HK-2 (cell line): ENCODE measurements at regions not wholly inside any gene's neighbourhood (a gene's known extent, or its start where the extent isn't known, plus 50 kb on each side); places are given as distances from the start of the nearest gene placed in this dataset.

ENCODE experiments used
- DNase-seq: peaks from one replicate; pipeline ENCODE4 v3.0.0-alpha.2; 2018; ENCODE audit not compliant: unreplicated experiment

DNA sequence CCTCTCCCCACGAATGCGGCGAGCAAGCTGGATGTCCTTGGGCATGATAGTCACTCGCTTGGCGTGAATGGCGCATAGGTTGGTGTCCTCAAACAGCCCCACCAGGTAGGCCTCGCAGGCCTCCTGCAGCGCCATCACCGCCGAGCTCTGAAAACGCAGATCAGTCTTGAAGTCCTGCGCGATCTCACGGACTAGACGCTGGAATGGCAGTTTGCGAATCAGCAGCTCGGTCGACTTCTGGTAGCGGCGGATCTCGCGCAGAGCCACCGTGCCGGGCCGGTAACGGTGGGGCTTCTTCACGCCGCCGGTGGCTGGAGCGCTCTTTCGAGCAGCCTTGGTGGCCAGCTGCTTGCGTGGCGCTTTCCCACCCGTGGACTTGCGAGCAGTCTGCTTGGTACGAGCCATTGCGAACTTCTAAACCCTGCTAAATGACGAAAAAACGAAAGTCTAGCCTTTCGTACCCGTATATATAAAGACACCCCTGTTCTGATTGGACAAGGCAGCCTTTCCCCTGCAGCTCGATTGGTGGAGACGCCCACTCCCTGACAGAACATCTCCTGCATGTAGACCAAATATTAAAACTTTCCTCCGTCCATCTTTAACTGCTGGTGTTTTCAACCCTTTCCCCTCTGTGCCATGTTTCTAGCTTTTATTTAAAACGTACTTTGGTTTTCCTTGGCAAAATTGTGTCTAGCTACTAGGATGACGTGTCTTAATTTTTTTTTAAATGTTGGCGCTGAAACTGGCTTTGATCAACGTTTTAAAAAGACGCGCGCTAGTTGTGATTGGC, 109.8 kb downstream of the HFE start:
- DNase-seq: peak; percentile 72

DNA sequence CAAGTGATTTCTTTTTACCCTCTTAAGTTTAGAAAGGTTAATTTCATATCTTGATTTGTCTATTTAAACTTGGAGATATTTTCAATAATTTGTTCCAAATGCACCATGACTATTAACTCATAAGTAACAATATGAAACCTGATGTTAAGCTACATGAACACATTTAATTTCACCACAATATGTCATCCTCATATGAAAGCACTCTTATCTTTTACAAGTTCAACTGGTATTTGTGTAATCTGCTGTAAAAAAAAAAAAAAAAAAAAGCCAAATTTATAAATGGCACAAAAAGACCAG, 110.4 kb downstream of the HFE start:
- no peak for DNase-seq

DNA sequence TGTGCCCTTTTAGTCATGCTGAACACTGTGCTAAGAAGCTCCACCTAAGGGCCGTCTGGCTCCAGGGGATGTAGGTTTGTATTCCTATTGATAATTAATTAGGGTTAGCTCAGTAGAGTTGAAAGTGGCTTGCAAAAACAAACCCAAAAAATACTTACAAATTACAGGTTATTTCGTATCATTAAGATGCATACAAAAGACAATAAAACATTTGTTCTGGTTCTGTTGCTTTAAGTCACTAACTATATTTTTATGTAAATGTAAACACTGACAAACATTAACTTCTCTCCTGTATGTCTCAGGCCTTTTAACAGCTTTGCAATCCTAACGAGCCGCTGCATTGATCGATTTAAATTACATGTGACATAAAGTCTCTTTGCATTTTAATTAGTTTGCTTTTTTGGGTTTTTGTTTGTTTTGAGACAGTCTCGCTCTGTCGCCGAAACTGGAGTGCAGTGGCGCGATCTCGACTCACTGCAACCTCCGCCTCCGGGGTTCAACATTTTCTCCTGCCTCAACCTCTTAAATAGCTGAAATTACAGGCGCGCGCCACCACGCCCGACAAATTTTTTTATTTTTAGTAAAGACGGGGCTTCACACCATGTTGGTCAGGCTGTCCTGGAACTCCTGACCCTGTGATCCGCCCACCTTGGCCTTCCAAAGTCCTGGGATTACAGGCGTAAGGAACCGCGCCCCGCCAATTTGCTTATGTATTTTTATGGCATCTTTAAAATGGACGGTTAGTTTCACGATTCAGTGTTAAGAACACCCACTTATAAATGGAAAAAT, 110.9 kb downstream of the HFE start:
- DNase-seq: peak; percentile 42

DNA sequence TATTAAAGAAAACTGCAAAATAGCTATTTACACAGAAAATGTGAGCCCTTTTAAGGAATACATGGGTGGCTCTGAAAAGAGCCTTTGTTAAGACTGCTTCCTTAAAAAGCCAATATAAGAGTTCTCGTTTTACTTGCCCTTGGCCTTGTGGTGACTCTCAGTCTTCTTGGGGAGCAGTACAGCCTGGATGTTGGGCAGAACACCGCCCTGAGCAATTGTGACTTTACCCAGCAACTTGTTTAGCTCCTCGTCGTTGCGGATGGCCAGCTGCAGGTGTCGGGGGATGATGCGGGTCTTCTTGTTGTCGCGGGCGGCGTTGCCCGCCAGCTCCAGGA, 111.5 kb downstream of the HFE start:
- DNase-seq: no peak

DNA sequence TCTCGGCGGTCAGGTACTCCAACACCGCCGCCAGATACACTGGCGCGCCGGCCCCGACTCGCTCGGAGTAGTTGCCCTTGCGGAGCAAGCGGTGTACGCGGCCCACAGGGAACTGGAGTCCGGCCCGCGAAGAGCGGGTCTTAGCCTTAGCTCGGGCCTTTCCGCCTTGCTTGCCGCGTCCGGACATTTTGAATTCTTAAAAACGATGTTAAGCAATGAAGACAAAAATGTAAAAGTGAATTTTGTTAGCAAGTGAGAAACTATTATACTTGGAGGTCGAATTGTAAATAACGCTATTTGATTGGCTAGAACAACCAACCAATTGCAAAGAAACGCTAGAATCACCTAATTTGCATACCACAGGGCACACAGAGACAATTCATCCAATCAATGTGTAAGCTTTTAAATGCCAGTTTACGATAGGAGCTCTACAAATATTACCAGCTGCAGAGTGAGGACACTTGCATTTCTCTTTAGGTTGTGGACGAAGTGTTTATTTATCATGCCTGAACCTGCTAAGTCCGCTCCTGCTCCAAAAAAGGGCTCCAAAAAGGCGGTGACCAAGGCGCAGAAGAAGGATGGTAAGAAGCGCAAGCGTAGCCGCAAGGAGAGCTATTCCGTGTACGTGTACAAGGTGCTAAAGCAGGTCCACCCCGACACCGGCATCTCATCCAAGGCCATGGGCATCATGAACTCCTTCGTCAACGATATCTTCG, 112.0 kb downstream of the HFE start:
- DNase-seq: peak; percentile 74

DNA sequence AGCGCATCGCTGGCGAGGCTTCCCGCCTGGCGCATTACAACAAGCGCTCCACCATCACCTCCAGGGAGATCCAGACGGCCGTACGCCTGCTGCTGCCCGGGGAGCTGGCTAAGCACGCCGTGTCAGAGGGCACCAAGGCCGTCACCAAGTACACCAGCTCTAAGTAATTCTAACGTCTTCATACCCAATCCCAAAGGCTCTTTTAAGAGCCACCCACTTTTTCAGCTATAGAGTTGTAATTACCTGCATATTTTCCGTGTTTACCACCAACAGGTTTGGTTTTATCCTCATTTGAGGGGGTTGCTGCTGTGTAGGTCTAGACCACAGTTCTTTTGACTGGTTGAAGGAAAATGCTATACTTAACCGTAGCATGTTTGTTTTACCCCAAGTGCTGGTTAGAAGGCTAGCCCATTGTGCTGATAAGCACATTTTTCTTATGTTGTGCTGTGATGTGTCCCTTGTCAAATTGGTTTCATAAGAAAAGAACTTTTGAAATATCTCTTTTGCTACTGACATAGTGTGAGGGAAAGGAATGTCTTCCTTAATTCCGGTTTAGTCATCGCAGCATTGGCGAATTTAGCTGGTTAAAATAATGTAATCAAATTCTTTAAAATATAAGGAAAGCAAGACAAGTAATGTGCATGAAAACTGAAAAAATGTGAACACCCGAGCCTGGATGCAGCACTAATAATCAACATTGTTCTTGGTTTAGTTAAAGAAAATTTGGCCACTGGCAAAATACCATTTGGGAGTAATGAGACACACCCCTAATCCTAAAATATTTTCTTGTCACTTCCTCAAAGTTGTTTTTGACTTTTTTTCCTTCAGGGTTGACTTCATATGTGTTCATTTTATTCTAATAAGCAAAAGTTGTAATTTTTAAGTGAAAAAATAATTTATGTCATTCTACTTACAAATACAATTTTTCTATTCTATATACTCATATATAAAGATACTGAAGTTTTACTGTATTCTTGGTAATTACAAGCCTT, 112.8 kb downstream of the HFE start:
- DNase-seq: no peak

DNA sequence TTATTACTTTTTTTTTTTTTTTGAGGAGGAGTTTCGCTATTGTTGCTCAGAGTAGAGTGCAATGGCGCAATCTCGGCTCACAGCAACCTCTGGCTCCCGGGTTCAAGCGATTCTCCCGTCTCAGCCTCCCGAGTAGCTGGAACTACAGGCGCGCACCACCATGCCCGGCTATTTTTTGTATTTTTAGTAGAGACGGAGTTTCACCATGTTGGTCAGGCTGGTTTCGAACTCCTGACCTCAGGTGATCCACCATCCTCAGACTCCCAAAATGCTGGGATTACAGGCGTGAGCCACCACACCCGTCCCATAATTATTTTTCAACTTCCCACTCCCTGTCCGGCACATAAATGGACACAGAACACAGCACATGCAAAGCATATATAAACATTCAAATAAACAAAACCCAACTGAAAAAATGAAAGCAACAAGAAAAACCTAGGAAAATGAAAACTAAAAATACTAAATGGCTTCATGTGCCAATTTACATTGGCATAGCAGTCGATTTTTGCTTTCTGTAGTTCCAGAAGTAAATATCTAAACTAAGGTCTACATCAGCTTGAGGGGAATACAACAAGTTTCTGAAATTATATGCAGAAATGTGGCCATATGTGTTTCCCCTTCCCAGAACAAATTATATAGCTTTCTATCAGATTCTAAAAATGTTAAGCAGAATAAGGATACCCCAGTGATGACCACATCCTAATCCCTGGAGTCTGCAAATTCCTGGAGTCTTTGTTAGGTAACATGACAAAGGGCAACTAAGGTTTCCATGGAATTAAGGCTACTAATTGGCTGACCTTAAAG, 113.9 kb downstream of the HFE start:
- DNase-seq: no peak

DNA sequence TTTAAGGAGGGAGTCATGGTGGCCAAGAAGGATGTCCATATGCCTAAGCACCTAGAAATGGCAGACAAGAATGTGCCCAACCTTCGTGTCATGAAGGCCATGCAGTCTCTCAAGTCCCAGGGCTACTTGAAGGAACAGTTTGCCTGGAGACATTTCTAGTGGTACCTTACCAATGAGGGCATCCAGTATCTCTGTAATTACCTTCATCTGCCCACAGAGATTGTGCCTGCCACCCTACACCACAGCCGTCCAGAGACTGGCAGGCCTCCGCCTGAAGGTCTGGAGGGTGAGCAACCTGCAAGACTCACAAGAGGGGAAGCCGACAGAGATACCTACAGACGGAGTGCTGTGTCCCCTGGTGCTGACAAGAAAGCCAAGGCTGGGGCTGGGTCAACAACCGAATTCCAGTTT, 115.0 kb downstream of the HFE start:
- no peak for DNase-seq

DNA sequence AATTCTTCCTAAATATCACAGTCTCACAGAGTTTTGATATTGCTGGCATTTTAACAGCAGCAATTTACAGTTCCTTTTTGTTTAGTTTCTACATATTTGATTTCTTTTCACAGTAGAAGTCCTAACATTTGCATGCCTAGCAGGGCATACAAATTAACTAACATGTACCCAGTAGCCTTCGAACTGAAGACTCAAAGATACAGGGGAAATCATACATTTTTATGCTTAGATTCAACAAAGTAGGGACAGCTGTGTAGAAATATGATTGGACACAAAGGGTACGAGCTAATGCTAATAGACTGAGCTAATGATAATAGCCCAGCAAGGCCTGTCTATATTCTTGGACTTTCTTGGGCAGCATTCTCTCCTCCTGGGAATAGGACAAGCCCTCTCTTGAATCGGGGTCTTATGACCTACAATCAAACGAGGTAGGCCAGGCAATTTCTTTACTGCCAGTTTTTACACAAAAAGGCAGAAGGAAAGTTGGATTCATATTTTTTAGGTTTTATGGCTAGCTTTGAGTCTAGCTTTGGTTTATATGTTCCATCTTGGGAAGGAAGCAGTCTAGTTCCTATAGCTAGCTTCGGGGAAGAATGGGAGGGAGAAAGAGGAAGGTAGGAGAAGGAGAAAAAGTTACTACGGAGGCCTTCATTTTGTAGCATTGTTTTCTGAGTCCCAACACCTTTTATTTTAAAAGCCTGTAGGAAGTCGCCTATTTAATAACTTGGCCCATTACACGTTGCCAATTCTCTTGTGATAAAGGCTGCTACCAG, 115.8 kb downstream of the HFE start:
- no peak for DNase-seq

DNA sequence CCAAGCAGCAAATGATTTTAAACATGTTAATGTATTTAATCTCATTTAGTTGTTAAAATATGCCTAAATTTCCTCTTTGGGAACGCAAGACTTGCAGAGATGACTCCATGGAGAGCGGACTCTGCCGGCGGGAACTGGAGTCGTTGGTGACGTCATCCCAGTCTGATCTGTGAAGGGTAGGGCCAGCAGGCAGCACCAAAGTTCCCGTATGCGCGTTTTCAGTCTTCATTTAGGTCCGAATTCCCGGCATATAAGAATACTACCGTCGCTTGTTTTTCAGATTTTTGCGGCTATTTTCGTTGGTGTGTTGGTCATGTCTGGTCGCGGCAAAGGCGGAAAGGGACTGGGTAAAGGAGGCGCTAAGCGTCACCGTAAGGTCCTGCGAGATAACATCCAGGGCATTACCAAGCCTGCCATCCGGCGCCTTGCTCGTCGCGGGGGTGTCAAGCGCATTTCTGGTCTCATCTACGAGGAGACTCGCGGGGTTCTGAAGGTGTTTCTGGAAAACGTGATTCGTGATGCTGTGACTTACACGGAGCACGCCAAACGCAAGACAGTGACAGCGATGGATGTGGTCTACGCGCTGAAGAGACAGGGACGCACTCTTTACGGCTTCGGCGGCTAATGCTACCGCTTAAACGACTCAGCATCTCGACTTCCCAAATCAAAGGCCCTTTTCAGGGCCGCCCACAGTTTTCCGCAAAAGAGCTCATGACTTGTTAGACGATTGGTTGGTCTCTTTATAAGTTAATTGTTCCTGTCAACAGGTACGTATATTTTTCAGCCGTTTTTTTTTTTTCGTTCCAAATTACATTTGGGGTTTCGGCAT, 117.3 kb downstream of the HFE start:
- DNase-seq: peak; percentile 86

DNA sequence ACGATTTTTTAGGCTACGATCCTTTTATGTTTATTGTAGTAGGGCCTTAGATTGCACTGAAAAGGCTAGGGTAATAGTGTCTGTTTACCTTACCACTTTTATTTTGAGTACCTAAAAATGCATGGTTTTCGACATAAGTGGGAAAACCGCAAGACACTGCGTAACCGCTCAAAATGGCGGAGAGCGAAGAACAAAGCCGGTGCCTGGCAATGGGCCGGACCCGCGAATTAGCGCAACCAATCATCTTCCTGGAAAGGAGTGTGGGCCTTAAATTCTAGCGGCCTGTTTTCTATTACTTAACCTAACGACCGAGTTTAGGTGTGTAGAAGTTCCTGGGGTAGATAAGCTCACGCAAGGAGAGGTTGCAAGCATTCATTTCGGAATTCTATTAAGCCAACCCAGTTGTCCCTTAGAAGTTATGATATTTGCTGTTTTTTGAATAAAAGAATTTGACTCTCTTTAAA, 118.0 kb downstream of the HFE start:
- peak; percentile 81 for DNase-seq

DNA sequence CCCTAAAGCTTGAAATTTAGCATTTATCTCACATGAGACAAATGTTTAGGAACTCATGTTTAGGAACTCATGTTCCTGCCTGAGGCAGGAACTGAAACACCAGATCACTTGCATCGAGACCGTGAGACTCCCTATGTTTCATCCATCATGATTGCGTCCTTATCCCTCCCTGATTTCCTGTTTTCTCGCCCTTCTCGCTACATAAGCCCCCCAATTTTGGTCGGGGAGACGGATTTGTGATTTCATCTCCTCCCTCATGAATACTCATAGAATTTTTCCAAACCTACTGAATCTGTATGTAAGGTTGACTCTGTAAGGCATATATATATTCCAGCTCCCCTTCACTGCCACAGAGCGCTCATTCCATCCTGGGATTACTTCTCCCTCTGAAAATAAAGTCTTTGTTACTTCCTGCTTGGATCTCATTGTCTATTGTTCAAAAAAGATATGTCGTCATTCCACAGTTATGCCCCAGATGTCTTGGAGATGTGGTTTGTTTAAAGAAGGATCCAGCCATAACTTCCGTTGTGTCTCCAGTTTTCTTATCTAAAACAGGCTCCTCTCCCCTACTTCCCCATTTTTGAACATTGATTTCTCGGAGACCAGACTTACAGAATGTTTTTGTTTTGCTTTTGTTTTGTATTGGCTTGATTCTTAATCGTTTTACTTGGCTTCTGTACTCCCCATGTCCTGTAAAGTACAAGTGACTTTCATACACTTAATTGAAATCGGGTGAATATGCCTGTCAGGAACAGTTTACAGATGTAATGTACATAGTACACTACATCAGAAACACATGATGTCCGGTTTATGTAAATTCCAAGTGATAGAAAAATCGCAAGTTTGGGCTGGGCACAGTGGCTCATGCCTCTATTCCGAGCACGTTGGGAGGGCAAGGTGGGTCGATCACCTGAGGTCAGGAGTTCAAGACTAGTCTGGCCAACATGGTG, 118.7 kb downstream of the HFE start:
- peak; percentile 35 for DNase-seq

DNA sequence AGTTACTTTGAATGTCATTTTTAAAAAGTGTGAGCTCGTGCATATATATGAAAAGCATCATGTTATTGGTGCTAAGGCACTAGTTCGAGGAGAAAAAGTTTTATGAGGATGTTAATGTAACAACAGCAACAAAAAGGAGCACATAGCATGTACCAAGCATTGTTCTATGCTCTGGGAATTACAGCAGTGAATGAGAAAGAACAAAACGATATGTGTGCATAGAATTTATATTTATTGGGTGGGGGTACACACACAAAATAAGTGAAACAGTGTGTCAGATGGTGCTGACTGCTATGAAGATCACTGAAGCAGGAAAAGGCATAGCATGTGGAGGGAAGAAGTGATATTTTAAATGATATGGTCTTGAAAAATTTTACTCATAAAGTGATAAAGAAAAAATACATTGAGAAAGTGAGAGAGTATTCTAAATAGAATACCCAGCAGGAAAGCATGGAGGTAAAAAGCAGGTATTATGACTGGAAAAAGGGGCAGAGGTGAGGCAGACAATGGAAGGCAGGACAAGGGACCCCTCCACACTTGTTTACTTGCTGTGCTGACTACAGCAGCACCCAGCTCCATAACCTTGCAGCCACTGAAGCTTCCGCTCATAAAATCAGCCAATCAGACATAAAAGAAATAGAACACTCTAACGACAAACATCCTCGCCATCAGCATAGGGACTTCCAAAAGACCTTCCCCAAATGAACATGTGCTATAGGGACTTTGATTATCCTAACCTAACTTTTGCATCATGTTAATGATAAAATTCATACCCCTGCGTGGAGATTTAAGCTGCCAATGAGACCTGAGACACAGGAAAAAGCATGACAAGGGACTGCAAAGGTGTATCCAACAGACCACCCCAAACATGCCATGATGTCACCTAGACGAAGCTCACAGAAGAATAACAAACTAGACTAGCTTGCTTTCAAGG, 119.9 kb downstream of the HFE start:
- no peak for DNase-seq

DNA sequence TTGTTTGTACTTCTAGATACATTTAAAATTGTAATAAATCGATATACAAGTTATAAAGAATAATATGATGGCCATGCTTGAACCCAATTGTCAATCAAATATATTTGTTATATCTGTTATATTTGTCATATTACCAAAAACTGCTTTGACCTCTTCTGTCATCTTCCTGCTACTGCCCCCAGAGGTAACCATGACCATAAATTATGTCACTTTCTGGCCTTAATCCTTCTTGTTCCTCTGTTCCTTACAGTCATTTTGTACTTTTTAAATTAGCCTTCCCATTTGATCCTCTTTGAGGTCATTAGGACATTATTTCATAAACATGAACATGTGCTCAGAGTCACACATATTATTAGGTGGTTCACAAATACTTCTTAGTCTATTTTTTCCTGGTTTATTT, 124.7 kb downstream of the HFE start:
- no peak for DNase-seq

DNA sequence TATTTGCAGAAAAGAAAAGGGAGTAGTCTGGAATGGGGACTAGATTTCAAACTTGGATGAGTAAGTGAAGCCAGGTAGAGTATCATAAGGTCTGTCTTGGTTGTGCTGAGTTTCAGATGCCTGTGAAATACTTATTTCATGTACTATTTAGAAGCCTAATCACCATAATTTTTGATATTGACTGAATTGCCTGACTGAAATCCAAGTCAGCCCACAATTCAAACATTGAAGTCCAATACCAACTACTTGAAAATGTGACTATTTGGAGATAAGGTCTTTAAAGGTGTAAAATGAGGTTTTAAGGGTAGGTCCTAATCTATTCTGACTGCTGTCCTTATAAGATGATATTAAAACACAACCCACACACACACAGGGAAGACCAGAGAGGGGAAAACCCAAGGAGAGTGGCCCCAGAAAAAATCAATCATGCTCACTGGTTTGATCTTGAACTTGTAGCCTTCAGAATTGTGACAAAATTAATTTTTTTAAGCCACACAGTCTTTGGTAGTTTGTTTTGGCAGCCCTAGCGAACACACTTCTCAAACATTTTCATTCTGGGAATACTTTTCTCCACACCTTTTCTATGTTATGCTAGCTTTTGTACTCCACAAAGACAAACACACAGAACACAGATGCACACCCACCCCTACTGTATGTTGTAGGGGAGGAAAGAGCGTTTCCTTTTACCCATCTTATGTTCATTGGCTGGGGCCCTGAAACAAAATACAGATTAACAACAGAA, 126.3 kb downstream of the HFE start:
- DNase-seq: no peak
